ENCODE measurements at regions not wholly inside any gene's neighbourhood (a gene's known extent, or its start where the extent isn't known, plus 50 kb on each side); places are given as distances from the start of the nearest gene placed in this dataset.
"Not testable (repeated sequence)": the region's sequence is repeated elsewhere in the genome, so short reads cannot be mapped to it uniquely, and the experiment has no call there.

GRCh38 chr3:191020730-191021396 lies 158.4 kb upstream of the GMNC start:
- no peak for DNase-seq (ENCODE audit: low read depth)
- TF ChIP-seq, protein P1, sequence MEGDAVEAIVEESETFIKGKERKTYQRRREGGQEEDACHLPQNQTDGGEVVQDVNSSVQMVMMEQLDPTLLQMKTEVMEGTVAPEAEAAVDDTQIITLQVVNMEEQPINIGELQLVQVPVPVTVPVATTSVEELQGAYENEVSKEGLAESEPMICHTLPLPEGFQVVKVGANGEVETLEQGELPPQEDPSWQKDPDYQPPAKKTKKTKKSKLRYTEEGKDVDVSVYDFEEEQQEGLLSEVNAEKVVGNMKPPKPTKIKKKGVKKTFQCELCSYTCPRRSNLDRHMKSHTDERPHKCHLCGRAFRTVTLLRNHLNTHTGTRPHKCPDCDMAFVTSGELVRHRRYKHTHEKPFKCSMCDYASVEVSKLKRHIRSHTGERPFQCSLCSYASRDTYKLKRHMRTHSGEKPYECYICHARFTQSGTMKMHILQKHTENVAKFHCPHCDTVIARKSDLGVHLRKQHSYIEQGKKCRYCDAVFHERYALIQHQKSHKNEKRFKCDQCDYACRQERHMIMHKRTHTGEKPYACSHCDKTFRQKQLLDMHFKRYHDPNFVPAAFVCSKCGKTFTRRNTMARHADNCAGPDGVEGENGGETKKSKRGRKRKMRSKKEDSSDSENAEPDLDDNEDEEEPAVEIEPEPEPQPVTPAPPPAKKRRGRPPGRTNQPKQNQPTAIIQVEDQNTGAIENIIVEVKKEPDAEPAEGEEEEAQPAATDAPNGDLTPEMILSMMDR (IDR thresholded peaks at IDR 0.05; ENCODE audit: low read depth, low read length), result no peak
- TF ChIP-seq, protein P2, sequence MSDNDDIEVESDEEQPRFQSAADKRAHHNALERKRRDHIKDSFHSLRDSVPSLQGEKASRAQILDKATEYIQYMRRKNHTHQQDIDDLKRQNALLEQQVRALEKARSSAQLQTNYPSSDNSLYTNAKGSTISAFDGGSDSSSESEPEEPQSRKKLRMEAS (IDR thresholded peaks at IDR 0.05; ENCODE audit: low read depth, low read length), result no peak
- TF ChIP-seq POLR2A (IDR thresholded peaks at IDR 0.05; ENCODE audit: extremely low read depth, insufficient read length) (no peak), MYC (IDR thresholded peaks at IDR 0.05; ENCODE audit: low read depth, low read length) (no peak)
- no peak overlapping the region for H3K4me3 ChIP-seq (ENCODE audit: low read depth, low read length)

DNA sequence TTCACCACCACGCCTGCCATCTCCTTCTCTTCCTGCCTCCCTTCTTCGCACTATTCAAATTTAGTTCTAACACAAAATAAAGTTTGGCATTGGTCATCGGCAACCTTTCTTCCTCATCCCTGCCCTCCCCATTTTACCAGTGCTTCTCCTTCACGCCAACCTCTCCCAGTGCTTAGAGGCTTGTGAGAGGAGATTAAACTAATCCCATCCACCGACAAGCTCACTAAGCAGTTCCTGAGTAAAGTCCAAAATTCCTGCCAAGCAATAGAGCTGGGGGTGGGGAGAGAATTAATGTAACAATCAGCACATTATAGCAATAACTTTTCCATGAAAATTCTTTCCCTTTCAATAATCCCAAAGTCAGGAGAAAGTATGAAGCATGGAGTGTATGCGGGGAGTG lies 157.4 kb upstream of the GMNC start:
- TF ChIP-seq, protein P1 (IDR thresholded peaks at IDR 0.05; ENCODE audit: low read depth, low read length), result no peak
- TF ChIP-seq POLR2A (IDR thresholded peaks at IDR 0.05; ENCODE audit: extremely low read depth, insufficient read length) (no peak), MYC (IDR thresholded peaks at IDR 0.05; ENCODE audit: low read depth, low read length) (no peak)
- TF ChIP-seq, protein P2 (IDR thresholded peaks at IDR 0.05; ENCODE audit: low read depth, low read length), result no peak
- DNase-seq (ENCODE audit: low read depth), result no peak

DNA sequence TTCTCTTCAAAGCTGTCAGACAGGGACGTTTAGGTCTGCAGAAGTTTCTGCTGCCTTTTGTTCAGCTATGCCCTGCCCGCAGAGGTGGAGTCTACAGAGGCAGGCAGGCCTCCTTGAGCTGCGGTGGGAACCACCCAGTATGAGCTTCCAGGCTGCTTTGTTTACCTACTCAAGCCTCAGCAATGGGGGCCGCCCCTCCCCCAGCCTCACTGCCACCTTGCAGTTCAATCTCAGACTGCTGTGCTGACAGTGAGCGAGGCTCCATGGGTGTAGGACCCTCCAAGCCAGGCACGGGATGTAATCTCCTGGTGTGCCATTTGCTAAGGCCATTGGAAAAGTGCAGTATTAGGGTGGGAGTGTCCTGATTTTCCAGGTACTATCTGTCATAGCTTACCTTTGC lies 153.5 kb upstream of the GMNC start:
- H3K4me3 ChIP-seq (ENCODE audit: low read depth, low read length); DNase-seq (ENCODE audit: low read depth): not testable (repeated sequence)

More for the DNA sequence above, 157.4 kb upstream of the GMNC start:
- H3K4me3 ChIP-seq (ENCODE audit: low read depth, low read length), result no peak overlapping the region

- DNase-seq (ENCODE audit: low read depth), result no peak
- no peak overlapping the region for H3K4me3 ChIP-seq (ENCODE audit: low read depth, low read length)
- TF ChIP-seq, protein P2 (IDR thresholded peaks at IDR 0.05; ENCODE audit: low read depth, low read length), result no peak
- TF ChIP-seq, protein P1 (IDR thresholded peaks at IDR 0.05; ENCODE audit: low read depth, low read length), result no peak
- TF ChIP-seq MYC (IDR thresholded peaks at IDR 0.05; ENCODE audit: low read depth, low read length), result no peak
Observed at GRCh38 chr3:191008074-191008473, 145.6 kb upstream of the GMNC start.

DNA sequence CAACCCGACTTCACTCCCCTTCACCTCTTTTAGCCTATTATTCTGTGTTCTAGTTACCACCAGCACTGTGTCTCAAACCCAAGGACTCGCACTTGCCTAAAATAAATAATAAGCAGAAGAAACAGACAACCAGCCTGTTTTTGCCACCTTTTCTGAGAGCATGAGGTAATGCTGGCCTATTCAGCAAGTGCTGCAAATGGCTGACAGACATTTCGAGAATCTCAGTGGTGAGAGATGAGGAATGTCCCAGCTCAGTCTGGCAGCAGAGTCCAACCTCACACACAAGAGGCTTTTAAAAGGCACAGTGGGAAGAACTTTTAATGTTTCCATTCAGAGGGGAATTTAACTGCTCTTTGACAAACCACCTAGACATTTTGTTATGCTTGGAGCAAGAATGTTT lies 143.3 kb upstream of the GMNC start:
- DNase-seq (ENCODE audit: low read depth), result no peak
- no peak overlapping the region for H3K4me3 ChIP-seq (ENCODE audit: low read depth, low read length)
- TF ChIP-seq POLR2A (IDR thresholded peaks at IDR 0.05; ENCODE audit: extremely low read depth, insufficient read length), result no peak
- TF ChIP-seq, protein P2 (IDR thresholded peaks at IDR 0.05; ENCODE audit: low read depth, low read length), result no peak
- TF ChIP-seq MYC (IDR thresholded peaks at IDR 0.05; ENCODE audit: low read depth, low read length), result no peak
- TF ChIP-seq, protein P1 (IDR thresholded peaks at IDR 0.05; ENCODE audit: low read depth, low read length), result no peak

DNA sequence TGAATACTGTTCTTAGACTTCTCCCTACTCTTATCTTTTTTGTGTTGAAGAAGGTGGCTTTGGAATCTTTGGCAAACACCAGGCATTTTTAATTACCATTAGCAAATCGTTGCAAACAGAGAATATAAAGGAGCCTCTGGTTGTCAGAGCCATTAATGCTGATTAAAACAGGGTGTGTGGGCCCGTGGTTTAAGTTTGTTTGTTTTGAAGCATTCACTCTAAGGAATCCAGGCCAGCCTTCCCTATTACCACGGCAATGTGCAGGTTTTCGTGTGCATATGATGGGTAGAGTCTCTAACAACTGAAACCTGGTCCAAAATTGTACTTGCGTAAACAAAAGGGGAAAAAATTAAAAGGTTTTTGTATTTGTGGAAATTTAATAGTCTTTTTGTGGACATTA lies 141.2 kb upstream of the GMNC start:
- TF ChIP-seq, protein P1 (IDR thresholded peaks at IDR 0.05; ENCODE audit: low read depth, low read length), result no peak
- TF ChIP-seq, protein P2 (IDR thresholded peaks at IDR 0.05; ENCODE audit: low read depth, low read length), result no peak
- no peak for TF ChIP-seq MYC (IDR thresholded peaks at IDR 0.05; ENCODE audit: low read depth, low read length)
- TF ChIP-seq POLR2A (IDR thresholded peaks at IDR 0.05; ENCODE audit: extremely low read depth, insufficient read length), result no peak
- H3K4me3 ChIP-seq (ENCODE audit: low read depth, low read length), result no peak overlapping the region
- DNase-seq (ENCODE audit: low read depth), result no peak
